NCI-H1417 treated with DMSO at 0.1 percent for 48 hours (cell line): ENCODE measurements at regions not wholly inside any gene's neighbourhood (a gene's known extent, or its start where the extent isn't known, plus 50 kb on each side); places are given as distances from the start of the nearest gene placed in this dataset.

Experiments used
- DNase-seq: peaks from one replicate; lab custom pipeline; 2025; lab: John Stamatoyannopoulos, UW

- no peak for DNase-seq
Measured at GRCh38 chr13:99055281-99055680, 77.4 kb upstream of the DOCK9 start.

GRCh38 chr13:99055735-99056134 lies 77.9 kb upstream of the DOCK9 start:
- no peak for DNase-seq

GRCh38 chr13:99056381-99057014 lies 78.6 kb upstream of the DOCK9 start:
- DNase-seq, result no peak

GRCh38 chr13:99057310-99057975 lies 79.6 kb upstream of the DOCK9 start:
- no peak for DNase-seq

- no peak for DNase-seq
Measured at GRCh38 chr13:99058527-99059495, 80.9 kb upstream of the DOCK9 start.

- DNase-seq, result no peak
Measured at GRCh38 chr13:99059498-99060075, 81.7 kb upstream of the DOCK9 start.

- DNase-seq, result no peak
Measured at GRCh38 chr13:99061411-99061810, 83.5 kb upstream of the DOCK9 start.

GRCh38 chr13:99062593-99062992 lies 84.7 kb upstream of the DOCK9 start:
- DNase-seq, result no peak

- no peak for DNase-seq
Measured at GRCh38 chr13:99063178-99063577, 85.3 kb upstream of the DOCK9 start.

GRCh38 chr13:99063952-99064351 lies 86.1 kb upstream of the DOCK9 start:
- no peak for DNase-seq

- DNase-seq, result no peak
Measured at GRCh38 chr13:99064624-99065234, 86.9 kb upstream of the DOCK9 start.

- no peak for DNase-seq
Measured at GRCh38 chr13:99065235-99066015, 87.6 kb upstream of the DOCK9 start.

- DNase-seq, result no peak
Measured at GRCh38 chr13:99066219-99066618, 88.4 kb upstream of the DOCK9 start.

GRCh38 chr13:99067159-99067985 lies 89.5 kb upstream of the DOCK9 start:
- no peak for DNase-seq

- no peak for DNase-seq
Measured at GRCh38 chr13:99071211-99071610, 93.3 kb upstream of the DOCK9 start.

GRCh38 chr13:99071666-99072065 lies 93.8 kb upstream of the DOCK9 start:
- no peak for DNase-seq

GRCh38 chr13:99072356-99072755 lies 94.5 kb upstream of the DOCK9 start:
- no peak for DNase-seq

- no peak for DNase-seq
Measured at GRCh38 chr13:99072941-99073340, 95.1 kb upstream of the DOCK9 start.

GRCh38 chr13:99074693-99075092 lies 96.8 kb upstream of the DOCK9 start:
- DNase-seq, result no peak
